OCI-LY1 (cell line): ENCODE measurements at regions not wholly inside any gene's neighbourhood (a gene's known extent, or its start where the extent isn't known, plus 50 kb on each side); places are given as distances from the start of the nearest gene placed in this dataset.

Source experiments
- H2AFZ ChIP-seq: fragments of 200-600 bp; sonication (generic), shearing (Covaris generic); 2 replicates; pipeline ENCODE4 v1.6.0; 2014; ENCODE audit warnings: antibody characterized with exemption, mild to moderate bottlenecking, low read length
- H3F3A ChIP-seq: fragments of 200-600 bp; sonication (generic), shearing (Covaris generic); 2 replicates; pipeline ENCODE4 v1.6.0; 2014; ENCODE audit warnings: mild to moderate bottlenecking, antibody characterized with exemption, low read length, moderate library complexity; ENCODE audit not compliant: insufficient read depth
- H3K27ac ChIP-seq: fragments of 200-600 bp; sonication (generic); 2 replicates; pipeline ENCODE4 v1.5.1; 2014; ENCODE audit warnings: low read length, mixed run types, mild to moderate bottlenecking, low read depth; ENCODE audit not compliant: poor library complexity, severe bottlenecking
- H3K27me3 ChIP-seq: fragments of 200-600 bp; sonication (generic); 2 replicates; pipeline ENCODE4 v1.6.0; 2014; ENCODE audit warnings: antibody characterized with exemption, mild to moderate bottlenecking, low read length, moderate library complexity; ENCODE audit not compliant: insufficient read depth
- H3K36me3 ChIP-seq: fragments of 200-600 bp; sonication (generic); 2 replicates; pipeline ENCODE4 v1.6.1; 2014; ENCODE audit warnings: mild to moderate bottlenecking, antibody characterized with exemption, low read length, moderate library complexity, mixed read lengths; ENCODE audit not compliant: insufficient read depth
- H3K4me1 ChIP-seq: fragments of 200-600 bp; sonication (generic); 2 replicates; pipeline ENCODE4 v1.5.1; 2014; ENCODE audit warnings: mild to moderate bottlenecking, low read length, moderate library complexity; ENCODE audit not compliant: insufficient read depth, severe bottlenecking
- H3K4me2 ChIP-seq: fragments of 200-600 bp; sonication (generic), shearing (Covaris generic); 2 replicates; pipeline ENCODE4 v1.6.1; 2014; ENCODE audit warnings: low read length
- H3K4me3 ChIP-seq: fragments of 200-600 bp; sonication (generic); 2 replicates; pipeline ENCODE4 v1.5.1; 2014; ENCODE audit warnings: low read length, low read depth, mild to moderate bottlenecking, mixed read lengths; ENCODE audit not compliant: poor library complexity, severe bottlenecking
- H3K79me2 ChIP-seq: fragments of 200-600 bp; shearing (Covaris generic); 2 replicates; pipeline ENCODE4 v1.6.1; 2016; ENCODE audit warnings: mixed run types, low read length, mixed read lengths; ENCODE audit not compliant: insufficient read depth
- H3K9ac ChIP-seq: fragments of 200-600 bp; sonication (generic), shearing (Covaris generic); 2 replicates; pipeline ENCODE4 v1.6.1; 2014; ENCODE audit warnings: mild to moderate bottlenecking, low read length, mixed read lengths
- H3K9me2 ChIP-seq: fragments of 200-600 bp; sonication (generic), shearing (Covaris generic); 2 replicates; pipeline ENCODE4 v1.6.1; 2014; ENCODE audit warnings: low read depth, mild to moderate bottlenecking, low read length, mixed read lengths
- H3K9me3 ChIP-seq: fragments of 200-600 bp; shearing (Covaris generic); 2 replicates; pipeline ENCODE4 v1.6.1; 2014; ENCODE audit warnings: low read length, mixed read lengths
- H4K20me1 ChIP-seq: fragments of 200-600 bp; sonication (generic), shearing (Covaris generic); 2 replicates; pipeline ENCODE4 v1.6.0; 2016; ENCODE audit warnings: mild to moderate bottlenecking, low read length; ENCODE audit not compliant: insufficient read depth
- CTCF ChIP-seq: fragments of 200-600 bp; sonication (generic), shearing (Covaris generic); IDR thresholded peaks from 2 replicates; pipeline ENCODE4 v1.5.1; 2017; ENCODE audit warnings: mild to moderate bottlenecking, antibody characterized with exemption, low read length, moderate library complexity, mixed read lengths
- EZH2 ChIP-seq: fragments of 200-600 bp; sonication (generic), shearing (Covaris generic); IDR thresholded peaks from 2 replicates; pipeline ENCODE4 v1.8.0; 2017; ENCODE audit warnings: borderline replicate concordance, mixed run types, mild to moderate bottlenecking, antibody characterized with exemption, low read length, moderate library complexity, mixed read lengths

DNA sequence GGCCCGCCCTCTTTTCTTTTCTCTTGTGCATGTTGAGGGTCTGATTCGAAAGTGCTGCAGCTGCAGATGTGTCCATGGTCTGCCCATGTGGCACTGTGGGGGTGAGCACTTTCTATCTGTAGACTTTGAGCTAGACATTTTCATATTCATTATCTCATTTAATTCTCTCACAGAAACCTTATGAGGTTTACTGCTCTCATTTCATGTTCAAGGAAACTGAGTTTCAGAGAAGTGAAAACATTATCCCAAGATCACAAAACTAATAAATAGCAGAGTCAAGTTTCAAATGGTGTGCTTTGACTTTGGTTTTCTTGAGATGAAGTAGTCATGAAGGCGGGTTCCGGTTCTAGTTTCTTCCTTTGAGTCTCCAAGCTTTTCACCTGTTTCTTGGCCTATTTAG, 536.5 kb upstream of the ZNF462 start:
- H3K27me3 ChIP-seq = no peaks in the 10 kb centered on the region
- H3K4me2 ChIP-seq = no peak overlapping the region
- H2AFZ ChIP-seq = no peak overlapping the region
- no peaks in the 10 kb centered on the region for H3K9me2 ChIP-seq
- no peak overlapping the region for H3K9ac ChIP-seq
- no peaks in the 10 kb centered on the region for H3K36me3 ChIP-seq
- H4K20me1 ChIP-seq = no peaks in the 10 kb centered on the region
- no peaks in the 10 kb centered on the region for H3F3A ChIP-seq
- no peaks in the 10 kb centered on the region for H3K4me1 ChIP-seq
- H3K27ac ChIP-seq = no peak overlapping the region
- TF ChIP-seq EZH2 = no peak
- TF ChIP-seq CTCF = no peak
- no peaks in the 10 kb centered on the region for H3K9me3 ChIP-seq
- H3K79me2 ChIP-seq = no peaks in the 10 kb centered on the region
- no peak overlapping the region for H3K4me3 ChIP-seq

DNA sequence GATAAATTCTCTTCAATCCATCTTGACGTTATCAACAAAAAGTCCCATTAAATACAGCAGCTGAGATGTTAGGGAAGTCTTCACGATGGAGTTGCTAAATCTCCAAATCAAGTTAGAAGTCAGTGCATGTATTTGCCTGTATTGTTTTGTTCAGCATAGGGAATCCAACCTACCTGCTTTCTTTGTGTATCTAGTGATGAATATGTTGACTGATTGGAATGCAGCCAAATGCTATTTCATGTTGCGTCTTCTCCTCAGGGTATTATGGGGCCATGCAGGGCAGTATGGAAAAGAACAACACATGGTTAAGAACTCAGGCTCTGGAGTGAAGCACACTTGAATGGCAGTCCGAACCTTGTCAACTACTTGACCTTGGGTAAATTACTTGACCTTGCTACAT, 529.5 kb upstream of the ZNF462 start:
- H3K36me3 ChIP-seq = no peaks in the 10 kb centered on the region
- H3K9ac ChIP-seq = no peak overlapping the region
- H3K27ac ChIP-seq = no peak overlapping the region
- no peaks in the 10 kb centered on the region for H3K79me2 ChIP-seq
- no peaks in the 10 kb centered on the region for H3F3A ChIP-seq
- no peak overlapping the region for H3K4me2 ChIP-seq
- TF ChIP-seq EZH2 (no peak), CTCF (no peak)
- H3K4me1 ChIP-seq = no peaks in the 10 kb centered on the region
- H4K20me1 ChIP-seq = no peaks in the 10 kb centered on the region
- H3K9me3 ChIP-seq = no peaks in the 10 kb centered on the region
- no peaks in the 10 kb centered on the region for H3K27me3 ChIP-seq
- H3K4me3 ChIP-seq = no peak overlapping the region
- H3K9me2 ChIP-seq = no peaks in the 10 kb centered on the region
- H2AFZ ChIP-seq = no peak overlapping the region

DNA sequence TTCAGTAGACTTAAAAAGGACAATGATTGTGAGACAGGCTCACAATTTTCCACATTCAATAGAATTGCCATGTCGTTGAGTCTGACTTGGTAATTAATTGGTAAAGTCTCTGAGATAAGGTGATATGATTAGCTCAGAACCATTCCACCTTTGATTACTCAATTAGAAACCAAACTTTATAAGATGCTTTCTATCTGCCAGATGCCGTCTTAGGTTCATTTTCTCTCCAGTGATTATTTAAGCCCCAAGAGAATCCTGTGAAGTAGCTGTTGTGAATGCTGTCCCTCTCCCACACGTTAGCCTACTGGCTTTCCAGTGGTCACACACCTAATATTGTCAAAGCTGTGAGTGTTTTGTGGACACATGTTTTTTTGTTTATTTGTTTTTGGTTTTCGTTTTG, 528.9 kb upstream of the ZNF462 start:
- no peaks in the 10 kb centered on the region; the same call in 1 of the 2 replicates for H3K9me2 ChIP-seq
- no peaks in the 10 kb centered on the region for H3K4me1 ChIP-seq
- TF ChIP-seq CTCF (no peak), EZH2 (no peak)
- H3K36me3 ChIP-seq = no peaks in the 10 kb centered on the region
- no peaks in the 10 kb centered on the region for H3F3A ChIP-seq
- no peak overlapping the region for H3K27ac ChIP-seq
- no peak overlapping the region for H3K4me2 ChIP-seq
- no peaks in the 10 kb centered on the region for H3K27me3 ChIP-seq
- no peak overlapping the region for H3K9ac ChIP-seq
- H3K79me2 ChIP-seq = no peaks in the 10 kb centered on the region
- no peaks in the 10 kb centered on the region for H3K9me3 ChIP-seq
- no peak overlapping the region for H2AFZ ChIP-seq
- H3K4me3 ChIP-seq = no peak overlapping the region
- no peaks in the 10 kb centered on the region for H4K20me1 ChIP-seq
